ENCODE measurements at regions not wholly inside any gene's neighbourhood (a gene's known extent, or its start where the extent isn't known, plus 50 kb on each side); places are given as distances from the start of the nearest gene placed in this dataset.
A peak's percentile ranks its signal among the peaks of the same experiment; 100 is the strongest.

GRCh38 chr5:118520771-118521415 lies 467.5 kb downstream of the DTWD2 start:
- DNase-seq: no peak
- Histone ChIP-seq H3K4me2 (ENCODE audit: insufficient read depth, insufficient read length, low read length) (no peak overlapping the region), H2AFZ (ENCODE audit: low read length) (no peak overlapping the region), H2BK5ac (ENCODE audit: insufficient read length, low read length) (no peak overlapping the region), H2BK12ac (ENCODE audit: insufficient read length, low read depth, low read length) (no peak overlapping the region), H4K20me1 (ENCODE audit: control insufficient read depth, insufficient read depth, insufficient read length) (no peaks in the 10 kb centered on the region), H2BK20ac (ENCODE audit: low read depth, low read length, poor library complexity, severe bottlenecking) (no peak overlapping the region), H3K27me3 (ENCODE audit: insufficient read depth, low read length) (no peaks in the 10 kb centered on the region), H3K18ac (ENCODE audit: insufficient read length, low read depth, low read length) (no peak overlapping the region), H4K5ac (ENCODE audit: insufficient read length, low read depth, low read length) (no peak overlapping the region), H4K91ac (ENCODE audit: insufficient read length, low read depth, low read length) (no peak overlapping the region), H3K27ac (ENCODE audit: insufficient read length, low read depth, low read length) (no peak overlapping the region), H4K8ac (replicated peaks; ENCODE audit: insufficient read length, low read depth, low read length) (no peak overlapping the region), H3T11ph (ENCODE audit: low read length) (no peak overlapping the region), H3K4ac (ENCODE audit: low read depth, low read length) (no peak overlapping the region), H3K14ac (ENCODE audit: insufficient read depth, low read length) (no peak overlapping the region), H3K79me2 (ENCODE audit: insufficient read depth, low read length) (no peaks in the 10 kb centered on the region), H2BK15ac (ENCODE audit: low read depth, low read length) (no peak overlapping the region), H3K56ac (ENCODE audit: insufficient read length, low read depth, low read length) (no peak overlapping the region), H3K23ac (ENCODE audit: insufficient read length, low read depth, low read length) (no peak overlapping the region), H2AK5ac (ENCODE audit: insufficient read length, low read length) (no peak overlapping the region), H3K9me3 (ENCODE audit: control insufficient read depth, low read depth, low read length) (no peaks in the 10 kb centered on the region), H2BK120ac (ENCODE audit: low read depth, low read length, poor library complexity, severe bottlenecking) (no peak overlapping the region), H3K23me2 (ENCODE audit: insufficient read length, low read depth, low read length, poor library complexity, severe bottlenecking) (no peaks in the 10 kb centered on the region), H3K9ac (ENCODE audit: extremely low read depth, insufficient read length, low read length) (no peak overlapping the region), H3K4me1 (ENCODE audit: insufficient read depth, low read length) (peaks cover 5% of the 10 kb centered on the region; the same call in 1 of the 2 replicates), H3K79me1 (ENCODE audit: insufficient read depth, low read depth, low read length, poor library complexity, severe bottlenecking) (no peaks in the 10 kb centered on the region)
- WGBS (ENCODE audit: extremely low coverage, insufficient read length, low lambda C conversion rate): no CpG with 5 or more reads among the region's 3 CpGs
- Mint-ChIP-seq H3K27me3 (ENCODE audit: low read depth) (no peaks in the 10 kb centered on the region), H3K4me3 (no peak overlapping the region), H3K27ac (peak overlapping the region in 1 of 3 experiments; percentile 42; a peak in 1 of 7 replicates), H3K9me3 (no peaks in the 10 kb centered on the region), H3K4me1 (peaks cover 6 to 7% of the 10 kb centered on the region in 2 experiments), H3K36me3 (ENCODE audit: insufficient read depth in 1 of 3, low read depth in 3 of 3) (no peaks in the 10 kb centered on the region)
- no peak for TF ChIP-seq CTCF (conservative IDR thresholded peaks at IDR 0.05)
